NB4 (cell line): ENCODE measurements at regions not wholly inside any gene's neighbourhood (a gene's known extent, or its start where the extent isn't known, plus 50 kb on each side); places are given as distances from the start of the nearest gene placed in this dataset.

Experiments
- CTCF ChIP-seq: IDR thresholded peaks from one replicate; pipeline ENCODE4 v1.5.1; 2012; ENCODE audit warnings: low read depth, low read length
- MAX ChIP-seq: IDR thresholded peaks from 2 replicates; pipeline ENCODE4 v1.6.1; 2011; ENCODE audit warnings: low read depth, low read length

- TF ChIP-seq CTCF: no peak
- TF ChIP-seq MAX: peak; percentile 62
Measured at GRCh38 chr16:85176541-85177447, 64.5 kb upstream of the CIBAR2 start.
